Effector CD8-positive, alpha-beta T cell (primary cell): ENCODE measurements at regions not wholly inside any gene's neighbourhood (a gene's known extent, or its start where the extent isn't known, plus 50 kb on each side); places are given as distances from the start of the nearest gene placed in this dataset.

Source experiments
- DNase-seq: peaks from one replicate; lab custom pipeline; 2025; lab: John Stamatoyannopoulos, UW

- DNase-seq, result no peak
Observed at GRCh38 chrX:109843963-109844751, 111.1 kb upstream of the ACSL4 start.

- no peak for DNase-seq
Observed at GRCh38 chrX:109844986-109845385, 111.9 kb upstream of the ACSL4 start.

DNA sequence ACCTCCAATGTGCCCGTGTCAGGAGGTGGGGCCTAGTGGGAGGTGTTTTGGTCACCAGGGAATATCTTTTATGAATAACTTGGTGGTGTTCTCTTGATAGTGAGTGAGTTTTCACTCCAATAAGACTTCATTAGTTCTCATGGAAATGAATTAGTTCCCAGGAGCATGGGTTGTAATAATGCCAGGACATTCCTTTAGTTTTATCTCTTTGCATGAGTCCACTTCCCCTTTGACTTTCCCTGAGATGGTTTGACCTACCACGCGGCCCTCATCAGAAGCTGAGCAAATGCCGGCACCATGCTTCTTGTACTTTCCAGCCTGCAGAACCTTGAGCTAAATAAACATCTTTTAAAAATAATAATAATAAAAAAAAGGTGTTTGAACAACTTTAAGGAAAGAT lies 112.9 kb upstream of the ACSL4 start:
- no peak for DNase-seq

DNA sequence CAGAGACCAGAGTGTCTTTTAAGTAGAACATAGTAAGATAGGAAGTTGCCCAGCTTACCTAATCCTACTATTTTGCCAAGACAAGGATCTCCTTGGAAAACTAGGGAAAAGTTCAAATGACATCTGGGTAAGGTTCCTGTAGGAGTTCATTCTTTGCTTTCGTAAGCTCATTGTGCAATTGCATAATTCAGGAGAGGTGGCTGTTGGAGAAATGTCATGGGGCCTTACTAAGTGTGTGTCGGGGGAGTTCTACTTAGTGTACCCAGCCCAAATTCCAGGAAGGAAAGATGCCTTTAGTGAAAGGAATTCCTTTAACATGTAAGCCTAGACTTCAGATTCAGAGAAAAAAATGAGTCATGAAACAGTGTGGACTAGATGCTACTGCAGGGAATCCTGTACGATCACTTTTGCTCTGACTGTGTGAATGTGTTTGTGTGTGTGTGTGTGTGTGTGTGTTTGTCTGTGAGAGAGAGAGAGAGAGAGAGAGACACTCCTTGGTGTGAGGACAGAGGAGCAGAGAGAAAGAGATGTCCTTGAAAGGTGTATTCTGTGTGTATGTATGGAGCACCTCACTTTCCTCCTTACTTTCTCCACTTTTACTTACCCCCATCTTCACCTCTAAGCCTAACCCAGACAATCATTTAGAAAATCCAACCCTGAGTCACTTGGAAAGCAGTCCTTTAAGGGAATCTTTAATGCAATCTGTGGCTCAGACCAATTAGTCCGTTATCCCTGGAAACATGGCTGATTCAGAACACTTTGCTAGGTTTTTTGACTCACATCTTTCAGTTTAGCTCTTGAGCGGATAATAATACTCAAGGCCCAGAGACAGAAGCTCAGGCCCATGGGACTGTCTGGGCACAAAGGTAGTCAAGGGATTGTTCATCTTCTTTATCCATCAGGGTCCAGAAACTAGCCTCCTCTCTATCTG lies 114.5 kb upstream of the ACSL4 start:
- DNase-seq, result no peak

GRCh38 chrX:109848461-109849050 lies 115.5 kb upstream of the ACSL4 start:
- DNase-seq, result no peak

- DNase-seq, result no peak
Observed at GRCh38 chrX:109854096-109854495, 121.0 kb upstream of the ACSL4 start.

DNA sequence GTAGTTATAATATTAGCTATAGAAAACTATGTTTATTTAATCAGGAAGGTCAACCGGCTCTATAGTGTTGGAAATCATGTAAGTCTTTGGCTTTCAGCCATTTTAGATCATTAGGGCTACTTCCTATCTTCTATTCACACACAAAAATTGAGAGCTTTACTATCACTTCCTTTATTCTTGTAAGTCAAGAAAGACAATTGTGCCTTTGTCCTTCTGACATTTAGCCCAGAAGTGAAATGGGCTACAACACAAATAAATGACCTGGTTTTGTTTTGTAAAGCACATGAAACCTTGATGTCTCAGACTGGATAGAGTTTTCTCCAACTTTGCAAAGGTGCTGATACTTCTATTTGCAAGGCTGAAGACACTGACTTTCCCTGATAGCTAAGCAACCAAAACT lies 122.4 kb upstream of the ACSL4 start:
- no peak for DNase-seq

DNA sequence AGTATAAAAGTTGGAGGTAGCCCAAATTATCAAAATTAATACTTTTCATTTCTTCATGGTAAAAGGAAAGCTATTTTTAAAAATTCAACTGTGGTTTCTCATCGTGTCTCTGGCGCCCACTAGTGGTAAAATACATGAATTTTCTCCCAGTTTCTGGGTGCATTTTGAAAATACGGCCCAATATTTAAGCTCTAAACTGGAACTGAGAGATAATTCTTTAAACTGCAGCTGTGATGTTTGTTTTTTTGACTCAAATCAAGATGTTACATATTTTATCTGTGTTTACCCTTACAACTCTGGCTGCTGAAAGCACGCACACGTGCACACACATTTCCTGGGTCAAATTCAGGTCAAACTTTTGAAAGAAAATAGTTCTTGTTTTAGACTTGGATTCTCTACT lies 123.9 kb upstream of the ACSL4 start:
- DNase-seq, result no peak

- DNase-seq, result no peak
Observed at GRCh38 chrX:109857584-109858228, 124.6 kb upstream of the ACSL4 start.

GRCh38 chrX:109858602-109859341 lies 125.7 kb upstream of the ACSL4 start:
- no peak for DNase-seq

- DNase-seq, result no peak
Observed at GRCh38 chrX:109859651-109860050, 126.6 kb upstream of the ACSL4 start.

- no peak for DNase-seq
Observed at GRCh38 chrX:109862433-109862832, 129.4 kb upstream of the ACSL4 start.

- DNase-seq, result no peak
Observed at GRCh38 chrX:109863811-109864210, 130.8 kb upstream of the ACSL4 start.

GRCh38 chrX:109871121-109871888 lies 131.6 kb upstream of the TMEM164 start:
- DNase-seq, result no peak

DNA sequence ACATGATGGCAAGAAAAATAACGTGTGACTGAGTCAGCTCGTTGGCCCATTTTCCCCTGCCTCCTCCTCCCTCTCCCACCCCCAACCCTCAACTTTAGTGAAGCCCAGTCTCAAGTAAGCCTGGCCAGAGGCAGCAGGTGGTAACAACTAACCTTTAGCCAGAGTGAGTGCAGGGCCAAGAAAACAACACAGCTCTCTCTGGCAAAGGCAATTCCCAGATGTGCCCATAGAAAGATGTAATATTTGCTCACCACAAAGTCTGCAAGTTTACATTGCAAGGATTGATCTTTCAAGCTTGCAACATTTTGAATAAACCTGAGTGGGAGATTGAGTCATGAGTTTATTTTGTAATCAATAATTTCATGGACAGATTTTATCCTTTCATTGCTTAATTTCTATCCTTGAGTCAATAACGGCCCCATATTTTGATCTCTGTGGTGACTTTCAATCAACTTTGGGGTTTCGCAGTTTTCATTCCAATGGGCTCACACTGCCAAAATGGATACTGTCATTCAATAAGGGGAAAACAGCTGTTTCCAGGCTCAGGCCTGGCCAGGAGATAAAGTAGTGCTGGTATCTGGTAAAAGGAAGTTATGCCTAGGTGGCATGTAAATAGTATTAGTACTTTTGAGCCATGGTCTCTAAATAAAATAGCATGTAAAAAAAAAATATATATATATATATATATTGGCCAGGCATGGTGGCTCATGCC lies 130.7 kb upstream of the TMEM164 start:
- DNase-seq, result no peak

DNA sequence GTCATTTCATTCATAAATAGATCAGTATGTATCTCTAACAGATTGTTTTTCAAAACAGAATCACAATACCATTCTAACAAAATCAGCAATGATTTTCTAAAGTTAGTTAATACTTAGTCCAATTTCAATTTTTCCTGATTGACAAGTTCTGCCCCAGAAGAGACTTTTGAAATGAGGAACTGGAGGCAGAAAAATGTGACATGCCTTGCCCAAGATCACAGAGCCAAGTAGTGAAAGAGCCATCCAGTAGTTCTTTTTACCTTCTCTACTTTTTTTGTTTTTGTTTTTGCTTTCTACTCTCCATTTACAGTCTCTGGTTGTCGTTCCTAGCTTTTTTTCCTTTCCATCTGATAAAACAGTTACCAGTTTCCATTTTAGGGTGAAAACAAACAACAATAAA lies 129.3 kb upstream of the TMEM164 start:
- no peak for DNase-seq

DNA sequence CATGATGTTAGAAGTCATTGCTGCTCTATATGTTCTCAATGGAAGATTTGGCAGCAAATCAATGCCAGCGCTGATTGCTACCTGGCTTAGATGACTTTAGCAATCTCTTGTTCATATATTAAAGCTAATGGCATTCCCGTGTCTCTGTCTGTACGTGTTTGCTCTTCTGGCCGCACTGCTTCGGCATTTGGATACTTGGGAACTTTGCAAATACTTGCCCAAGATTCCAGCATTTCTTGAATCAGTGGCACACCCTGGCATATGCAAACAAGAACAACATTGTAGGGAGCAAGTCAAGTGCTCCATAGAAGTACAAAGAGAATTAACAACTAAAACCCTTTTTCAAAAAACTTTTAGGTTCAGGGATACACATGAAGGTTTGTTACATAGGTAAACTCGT lies 128.9 kb upstream of the TMEM164 start:
- DNase-seq, result no peak

GRCh38 chrX:109874548-109874947 lies 128.4 kb upstream of the TMEM164 start:
- no peak for DNase-seq

DNA sequence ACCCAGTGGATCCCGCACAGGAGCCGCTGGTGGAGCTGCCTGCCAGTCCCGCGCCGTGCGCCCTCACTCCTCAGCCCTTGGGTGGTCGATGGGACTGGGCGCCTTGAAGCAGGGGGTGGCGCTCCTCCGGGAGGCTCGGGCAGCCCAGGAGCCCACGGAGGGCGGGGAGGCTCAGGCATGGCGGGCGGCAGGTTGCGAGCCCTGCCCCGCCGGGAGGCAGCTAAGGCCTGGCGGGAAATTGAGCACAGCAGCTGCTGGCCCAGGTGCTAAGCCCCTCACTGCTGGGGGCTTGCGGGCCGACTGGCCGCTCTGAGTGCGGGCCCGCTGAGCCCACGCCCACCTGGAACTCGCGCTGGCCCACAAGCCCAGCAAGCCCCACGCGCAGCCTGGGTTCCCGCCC lies 127.1 kb upstream of the TMEM164 start:
- DNase-seq, result no peak

DNA sequence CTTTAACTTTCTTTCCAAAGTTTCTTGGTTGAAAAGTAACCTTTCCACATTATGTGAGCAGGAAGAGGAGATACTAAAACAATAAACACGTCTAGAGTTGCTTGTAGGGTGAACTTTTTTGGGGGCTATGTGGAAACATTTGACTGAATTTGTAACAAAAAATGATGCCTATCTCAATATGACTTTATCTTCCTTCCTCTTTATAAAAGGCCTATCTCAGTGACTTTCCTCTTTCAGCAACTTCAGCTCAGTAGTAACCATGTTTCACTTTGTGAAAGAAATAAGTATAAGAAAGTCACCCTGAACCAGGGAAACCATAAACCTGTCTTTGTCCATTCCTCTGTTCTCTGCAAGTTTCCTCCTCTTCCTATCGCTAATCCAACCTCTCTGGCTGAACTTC lies 124.7 kb upstream of the TMEM164 start:
- no peak for DNase-seq
